MM.1S (cell line): ENCODE measurements at regions not wholly inside any gene's neighbourhood (a gene's known extent, or its start where the extent isn't known, plus 50 kb on each side); places are given as distances from the start of the nearest gene placed in this dataset.

Source experiments
- DNase-seq: peaks from one replicate; pipeline ENCODE4 v3.0.0-alpha.2; 2015
- H2AFZ ChIP-seq: fragments of 300-600 bp; sonication (generic); 2 replicates; pipeline ENCODE4 v1.6.0; 2016; ENCODE audit warnings: antibody characterized with exemption, low read length
- H3F3A ChIP-seq: fragments of 300-600 bp; sonication (generic); 2 replicates; pipeline ENCODE4 v1.6.1; 2016; ENCODE audit warnings: mild to moderate bottlenecking, antibody characterized with exemption, low read length, moderate library complexity, mixed read lengths; ENCODE audit not compliant: insufficient read depth
- H3K27ac ChIP-seq: fragments of 300-600 bp; sonication (generic); 2 replicates; pipeline ENCODE4 v1.5.1; 2016; ENCODE audit warnings: mild to moderate bottlenecking, low read length
- H3K27me3 ChIP-seq: fragments of 300-600 bp; sonication (generic); replicated peaks from 2 replicates; pipeline ENCODE4 v1.6.0; 2016; ENCODE audit warnings: low read length; ENCODE audit not compliant: insufficient read depth
- H3K36me3 ChIP-seq: fragments of 300-600 bp; sonication (generic); replicated peaks from 2 replicates; pipeline ENCODE4 v1.6.1; 2016; ENCODE audit warnings: mild to moderate bottlenecking, low read length, mixed read lengths; ENCODE audit not compliant: insufficient read depth
- H3K4me1 ChIP-seq: fragments of 300-600 bp; sonication (generic); 2 replicates; pipeline ENCODE4 v1.6.1; 2016; ENCODE audit warnings: low read length, mixed read lengths
- H3K4me2 ChIP-seq: fragments of 300-600 bp; sonication (generic); 2 replicates; pipeline ENCODE4 v1.6.0; 2016; ENCODE audit warnings: low read depth, low read length
- H3K4me3 ChIP-seq: fragments of 300-600 bp; sonication (generic); 2 replicates; pipeline ENCODE4 v1.5.1; 2016; ENCODE audit warnings: low read length, mixed read lengths
- H3K79me2 ChIP-seq: fragments of 300-600 bp; sonication (generic); 2 replicates; pipeline ENCODE4 v1.6.1; 2016; ENCODE audit warnings: mixed run types, low read length, mixed read lengths
- H3K9ac ChIP-seq: fragments of 300-600 bp; sonication (generic); 2 replicates; pipeline ENCODE4 v1.6.1; 2016; ENCODE audit warnings: low read length, mixed read lengths
- H3K9me2 ChIP-seq: fragments of 300-600 bp; sonication (generic); replicated peaks from 2 replicates; pipeline ENCODE4 v1.6.1; 2016; ENCODE audit warnings: mild to moderate bottlenecking, low read length, mixed read lengths; ENCODE audit not compliant: insufficient read depth
- H3K9me3 ChIP-seq: fragments of 300-600 bp; sonication (generic); replicated peaks from 2 replicates; pipeline ENCODE4 v1.6.1; 2016; ENCODE audit warnings: mild to moderate bottlenecking, low read length, mixed read lengths; ENCODE audit not compliant: insufficient read depth
- H4K20me1 ChIP-seq: fragments of 300-600 bp; sonication (generic); 2 replicates; pipeline ENCODE4 v1.6.1; 2016; ENCODE audit warnings: mild to moderate bottlenecking, low read length, moderate library complexity, mixed read lengths; ENCODE audit not compliant: insufficient read depth
- EZH2 ChIP-seq: fragments of 300-600 bp; sonication (generic); optimal IDR thresholded peaks from 2 replicates; pipeline ENCODE3; 2017; ENCODE audit warnings: low read depth, mild to moderate bottlenecking, antibody characterized with exemption, low read length, mixed read lengths
- EZH2phosphoT487 ChIP-seq: fragments of 300-600 bp; sonication (generic); IDR thresholded peaks from 2 replicates; pipeline ENCODE4 v1.6.1; 2018; ENCODE audit warnings: antibody characterized with exemption, low read length
- TF ChIP-seq, protein P1 (sequence below): fragments of 300-600 bp; sonication (generic); IDR thresholded peaks from 2 replicates; pipeline ENCODE4 v1.5.1; 2016; ENCODE audit warnings: antibody characterized with exemption, low read length, mixed read lengths

- Histone ChIP-seq H3K36me3 (no peaks in the 10 kb centered on the region), H3K9ac (no peak overlapping the region), H3K4me2 (no peak overlapping the region), H2AFZ (no peak overlapping the region), H3K4me3 (no peak overlapping the region), H3K9me3 (no peaks in the 10 kb centered on the region), H3K27me3 (no peaks in the 10 kb centered on the region), H3K4me1 (no peaks in the 10 kb centered on the region), H4K20me1 (no peaks in the 10 kb centered on the region), H3K27ac (no peak overlapping the region), H3K9me2 (no peaks in the 10 kb centered on the region), H3K79me2 (no peaks in the 10 kb centered on the region), H3F3A (no peaks in the 10 kb centered on the region)
- DNase-seq: no peak
- TF ChIP-seq EZH2phosphoT487 (no peak), EZH2 (no peak)
- TF ChIP-seq, protein P1, sequence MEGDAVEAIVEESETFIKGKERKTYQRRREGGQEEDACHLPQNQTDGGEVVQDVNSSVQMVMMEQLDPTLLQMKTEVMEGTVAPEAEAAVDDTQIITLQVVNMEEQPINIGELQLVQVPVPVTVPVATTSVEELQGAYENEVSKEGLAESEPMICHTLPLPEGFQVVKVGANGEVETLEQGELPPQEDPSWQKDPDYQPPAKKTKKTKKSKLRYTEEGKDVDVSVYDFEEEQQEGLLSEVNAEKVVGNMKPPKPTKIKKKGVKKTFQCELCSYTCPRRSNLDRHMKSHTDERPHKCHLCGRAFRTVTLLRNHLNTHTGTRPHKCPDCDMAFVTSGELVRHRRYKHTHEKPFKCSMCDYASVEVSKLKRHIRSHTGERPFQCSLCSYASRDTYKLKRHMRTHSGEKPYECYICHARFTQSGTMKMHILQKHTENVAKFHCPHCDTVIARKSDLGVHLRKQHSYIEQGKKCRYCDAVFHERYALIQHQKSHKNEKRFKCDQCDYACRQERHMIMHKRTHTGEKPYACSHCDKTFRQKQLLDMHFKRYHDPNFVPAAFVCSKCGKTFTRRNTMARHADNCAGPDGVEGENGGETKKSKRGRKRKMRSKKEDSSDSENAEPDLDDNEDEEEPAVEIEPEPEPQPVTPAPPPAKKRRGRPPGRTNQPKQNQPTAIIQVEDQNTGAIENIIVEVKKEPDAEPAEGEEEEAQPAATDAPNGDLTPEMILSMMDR: no peak
Observed at GRCh38 chr7:35355199-35355598, 101.3 kb upstream of the TBX20 start.

GRCh38 chr7:35353481-35353880 is 99.6 kb upstream of the TBX20 start:
- Histone ChIP-seq H3K4me1 (no peaks in the 10 kb centered on the region), H3K36me3 (no peaks in the 10 kb centered on the region), H3K9me3 (no peaks in the 10 kb centered on the region), H3K9ac (no peak overlapping the region), H3K4me2 (no peak overlapping the region), H3K27me3 (no peaks in the 10 kb centered on the region), H3K79me2 (no peaks in the 10 kb centered on the region), H3K9me2 (no peaks in the 10 kb centered on the region), H3K27ac (no peak overlapping the region), H4K20me1 (no peaks in the 10 kb centered on the region), H3F3A (no peaks in the 10 kb centered on the region), H3K4me3 (no peak overlapping the region), H2AFZ (no peak overlapping the region)
- TF ChIP-seq, protein P1: no peak
- no peak for DNase-seq

GRCh38 chr7:35351466-35351865 is 97.6 kb upstream of the TBX20 start:
- no peaks in the 10 kb centered on the region for H3K9me2 ChIP-seq
- TF ChIP-seq EZH2phosphoT487 (no peak), EZH2 (no peak)
- TF ChIP-seq, protein P1: no peak
- no peak overlapping the region for H3K4me3 ChIP-seq
- H3K79me2 ChIP-seq: no peaks in the 10 kb centered on the region
- no peaks in the 10 kb centered on the region for H3F3A ChIP-seq
- no peaks in the 10 kb centered on the region for H3K36me3 ChIP-seq
- H3K9me3 ChIP-seq: no peaks in the 10 kb centered on the region
- no peaks in the 10 kb centered on the region for H3K4me1 ChIP-seq
- no peak overlapping the region for H3K27ac ChIP-seq
- H4K20me1 ChIP-seq: no peaks in the 10 kb centered on the region
- no peak overlapping the region for H2AFZ ChIP-seq
- H3K27me3 ChIP-seq: no peaks in the 10 kb centered on the region
- H3K9ac ChIP-seq: no peak overlapping the region
- H3K4me2 ChIP-seq: no peak overlapping the region
- no peak for DNase-seq
